ENCODE measurements at regions not wholly inside any gene's neighbourhood (a gene's known extent, or its start where the extent isn't known, plus 50 kb on each side); places are given as distances from the start of the nearest gene placed in this dataset.

GRCh38 chr6:145400508-145400907, 334.8 kb downstream of the EPM2A start:
- no peak for DNase-seq

- DNase-seq, result no peak
Measured at GRCh38 chr6:145405006-145405551, 330.2 kb downstream of the EPM2A start.

- no peak for DNase-seq
Measured at GRCh38 chr6:145406783-145407182, 328.5 kb downstream of the EPM2A start.

GRCh38 chr6:145415616-145416015, 319.7 kb downstream of the EPM2A start:
- DNase-seq, result no peak

DNA sequence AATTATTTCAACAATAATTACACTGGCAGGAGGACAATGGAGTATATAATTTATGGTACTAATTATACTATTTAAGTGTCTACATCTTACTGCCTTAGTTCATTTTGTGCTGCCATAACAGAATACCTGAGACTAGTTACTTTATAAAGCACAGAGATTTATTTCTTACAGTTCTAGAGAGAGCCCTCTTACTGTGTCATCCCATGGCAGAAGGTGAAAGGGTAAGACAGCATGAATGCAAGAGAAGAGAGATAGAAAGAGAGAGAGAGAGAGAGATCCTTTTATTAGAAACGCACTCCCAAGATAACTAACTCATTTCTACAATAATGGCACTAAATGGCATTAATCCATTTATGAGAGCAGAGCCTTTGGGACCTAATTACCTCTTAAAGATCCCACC, 314.7 kb downstream of the EPM2A start:
- no peak for DNase-seq

DNA sequence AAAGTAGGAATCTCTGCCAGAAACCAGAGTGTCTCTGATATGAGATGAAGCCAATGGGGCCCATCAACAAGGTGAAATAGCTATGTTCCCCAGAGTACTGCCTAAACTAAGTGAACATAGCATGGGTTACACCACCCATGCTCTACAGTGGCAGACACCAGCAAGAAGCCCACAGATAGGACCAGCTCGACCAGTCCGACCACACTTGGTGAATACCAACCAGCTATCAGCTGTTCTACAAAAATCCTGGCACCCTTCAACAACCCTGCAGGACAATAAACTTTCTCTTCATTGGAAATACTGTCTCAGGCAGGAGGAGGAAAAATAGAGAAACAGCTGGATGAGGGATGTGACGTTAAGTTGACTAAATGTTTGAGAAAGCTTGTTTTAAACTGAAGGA, 311.4 kb downstream of the EPM2A start:
- DNase-seq, result no peak

DNA sequence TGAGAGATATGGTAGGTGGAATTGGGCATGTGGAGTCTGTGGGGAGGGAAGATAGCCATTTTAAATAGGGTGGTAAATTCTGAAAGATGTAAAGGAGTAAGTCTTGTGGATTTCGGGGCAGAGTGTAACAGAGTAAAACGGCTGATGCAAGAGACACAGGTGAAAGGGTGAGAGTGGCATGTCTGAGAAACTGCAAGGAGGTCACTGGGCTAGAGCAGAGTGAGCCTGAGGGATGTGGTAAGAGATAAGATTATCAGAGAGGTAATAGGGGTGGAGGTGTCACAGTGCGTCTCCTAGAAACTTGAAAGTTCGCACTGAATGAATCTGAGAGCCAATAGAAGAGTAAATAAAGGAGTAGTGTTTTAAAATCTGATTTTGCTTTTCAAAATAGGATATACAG, 308.1 kb downstream of the EPM2A start:
- no peak for DNase-seq

DNA sequence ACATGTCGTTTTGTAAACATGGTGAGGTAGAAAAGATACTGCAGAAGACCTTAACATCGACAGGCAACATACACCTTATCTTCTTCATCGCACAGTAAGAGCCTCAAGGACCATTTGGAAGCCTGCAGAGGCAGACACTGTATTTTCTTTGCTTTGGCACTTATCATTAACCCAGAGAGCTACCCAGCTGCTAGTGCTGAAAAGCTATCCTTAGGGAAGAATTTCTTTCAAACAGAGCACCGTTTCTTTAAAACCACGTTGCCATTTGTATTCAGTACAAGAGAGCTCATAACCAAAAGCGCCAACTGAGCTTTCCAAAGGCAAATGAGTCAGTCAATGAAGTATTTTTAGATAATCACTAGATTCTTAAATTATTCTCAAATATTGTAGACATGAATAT, 306.6 kb downstream of the EPM2A start:
- DNase-seq, result no peak

DNA sequence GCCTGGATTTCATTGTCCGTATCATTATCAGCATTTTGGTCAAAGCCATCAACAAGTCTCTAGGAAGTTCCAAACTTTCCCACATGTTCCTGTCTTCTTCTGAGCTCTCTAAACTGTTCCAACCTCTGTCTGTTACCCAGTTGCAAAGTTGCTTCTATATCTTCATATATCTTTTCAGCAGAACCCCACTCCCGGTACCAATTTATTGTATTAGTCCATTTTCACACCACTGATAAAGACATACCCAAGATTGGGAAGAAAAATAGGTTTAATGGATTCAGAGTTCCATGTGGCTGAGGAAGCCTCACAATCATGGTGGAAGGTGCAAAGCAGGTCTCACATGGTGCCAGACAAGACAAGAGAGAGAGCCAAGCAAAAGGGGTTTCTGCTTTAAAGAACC, 293.2 kb downstream of the EPM2A start:
- DNase-seq, result no peak

DNA sequence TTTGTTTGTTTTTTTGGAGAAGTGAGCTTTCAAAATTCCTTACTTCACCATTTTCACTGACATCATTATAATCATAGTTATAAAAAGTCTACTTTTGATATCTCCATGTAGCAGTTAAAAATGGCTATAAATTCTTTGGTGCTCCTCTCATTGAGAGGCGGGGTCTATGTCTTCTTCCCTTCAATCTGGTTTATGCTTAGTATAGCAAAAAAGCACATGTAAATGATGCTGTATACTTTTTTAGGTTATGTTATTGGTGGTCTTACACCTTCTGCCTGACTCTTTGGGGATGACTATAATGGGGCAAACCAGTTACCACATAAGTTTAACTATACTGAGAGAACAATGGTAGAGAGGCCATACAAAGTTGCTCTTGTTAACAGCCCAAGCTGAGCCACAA, 289.6 kb downstream of the EPM2A start:
- DNase-seq, result no peak

GRCh38 chr6:145451029-145451428, 284.3 kb downstream of the EPM2A start:
- no peak for DNase-seq

DNA sequence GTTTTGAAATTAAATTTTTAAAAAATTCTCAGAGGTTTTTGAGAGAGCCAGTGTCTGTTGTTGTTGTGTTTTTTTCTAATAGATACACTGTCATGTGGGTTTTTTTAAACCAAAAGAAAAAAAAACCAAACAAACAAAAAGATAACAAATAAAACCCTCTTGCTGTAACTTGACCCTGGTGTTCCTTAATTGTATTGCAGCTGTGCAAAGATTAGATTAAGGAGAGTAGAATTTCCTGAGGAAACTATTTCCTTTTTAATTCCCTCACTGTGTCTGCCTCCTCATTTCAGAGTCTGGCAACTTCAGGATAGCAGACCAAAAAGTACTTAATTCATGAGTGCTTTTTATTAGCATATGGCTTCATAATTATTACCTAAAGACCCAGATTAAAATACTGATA, 281.9 kb downstream of the EPM2A start:
- no peak for DNase-seq

- no peak for DNase-seq
Measured at GRCh38 chr6:145454006-145454405, 281.3 kb downstream of the EPM2A start.

GRCh38 chr6:145457556-145457955, 277.8 kb downstream of the EPM2A start:
- DNase-seq, result no peak

GRCh38 chr6:145468534-145468933, 266.8 kb downstream of the EPM2A start:
- no peak for DNase-seq

DNA sequence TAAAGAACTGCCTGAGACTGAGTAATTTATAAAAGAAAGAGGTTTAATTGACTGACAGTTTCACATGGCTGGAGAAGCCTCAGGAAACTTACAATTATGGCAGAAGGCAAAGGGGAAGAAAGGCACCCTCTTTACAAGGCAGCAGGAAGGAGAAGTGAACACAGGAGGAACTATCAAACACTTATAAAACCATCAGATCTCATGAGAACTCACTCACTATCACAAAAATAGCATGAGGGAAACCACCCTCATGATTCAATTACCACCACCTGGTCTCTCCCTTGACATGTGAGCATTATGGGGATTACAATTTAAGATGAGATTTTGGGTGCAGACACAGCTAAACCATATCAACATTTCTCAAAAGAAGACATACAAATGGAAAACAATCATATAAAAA, 266.3 kb downstream of the EPM2A start:
- DNase-seq, result no peak

GRCh38 chr6:145475794-145476396, 259.4 kb downstream of the EPM2A start:
- DNase-seq, result no peak

GRCh38 chr6:145480024-145480423, 255.3 kb downstream of the EPM2A start:
- DNase-seq, result no peak

DNA sequence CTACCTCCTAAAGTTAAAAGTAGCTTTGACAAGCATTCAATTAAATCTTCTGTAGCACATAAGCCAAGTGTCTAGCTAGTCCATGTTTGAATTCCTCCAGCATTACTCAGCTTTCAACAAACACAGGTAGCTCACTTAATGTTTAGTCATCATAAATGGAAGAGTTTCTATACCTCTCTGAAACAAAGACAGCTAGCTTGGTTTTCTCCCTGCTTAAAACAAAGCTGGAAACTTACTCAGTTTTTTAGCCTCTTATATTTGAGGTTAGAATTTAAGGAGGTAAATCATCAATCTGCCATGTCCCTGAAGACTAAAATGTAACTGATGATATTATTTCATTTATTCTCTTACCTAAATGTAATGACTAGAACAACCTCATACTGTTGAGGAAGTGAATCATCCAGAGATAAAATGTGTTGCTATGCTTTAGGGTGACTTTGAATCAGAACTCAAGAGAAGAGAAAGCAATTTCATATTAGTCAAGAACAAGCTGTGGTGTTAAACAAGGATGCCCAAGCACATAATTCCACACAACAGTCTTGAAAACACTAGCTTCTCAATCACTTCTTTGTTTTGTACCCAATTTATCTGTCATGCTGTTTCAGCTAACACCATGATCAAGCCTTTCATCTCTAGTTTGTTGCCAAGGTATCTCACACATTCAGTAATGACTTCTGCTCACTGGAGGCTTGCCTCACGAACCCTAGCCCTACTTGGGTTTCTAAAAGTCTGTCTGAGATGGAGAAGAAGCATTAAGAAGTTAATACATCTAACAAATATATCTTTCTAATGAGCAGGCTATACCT, 251.9 kb downstream of the EPM2A start:
- no peak for DNase-seq

- no peak for DNase-seq
Measured at GRCh38 chr6:145485288-145485687, 250.0 kb downstream of the EPM2A start.

DNA sequence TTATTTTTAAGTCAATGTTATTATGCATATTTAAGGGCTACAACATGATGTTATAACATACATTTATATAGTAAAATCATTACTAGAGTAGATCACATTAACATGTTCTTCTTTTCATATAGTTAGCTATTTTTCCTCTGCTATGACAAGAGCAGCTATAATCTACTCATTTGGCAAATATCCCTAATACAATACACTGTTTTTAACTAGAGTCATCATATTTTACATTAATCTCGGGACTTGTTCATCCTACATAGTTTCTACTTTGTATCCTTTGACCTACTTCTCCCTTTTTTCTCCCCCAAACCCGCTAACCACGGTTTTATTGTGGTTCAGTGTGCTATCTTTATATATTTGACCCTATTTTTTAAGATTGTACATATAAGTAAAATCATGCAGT, 249.0 kb downstream of the EPM2A start:
- DNase-seq, result no peak

GRCh38 chr6:145489583-145489982, 245.7 kb downstream of the EPM2A start:
- no peak for DNase-seq

- no peak for DNase-seq
Measured at GRCh38 chr6:145490068-145490467, 245.3 kb downstream of the EPM2A start.

- no peak for DNase-seq
Measured at GRCh38 chr6:145491126-145491525, 244.2 kb downstream of the EPM2A start.
